NCI-H345 (cell line): ENCODE measurements at regions not wholly inside any gene's neighbourhood (a gene's known extent, or its start where the extent isn't known, plus 50 kb on each side); places are given as distances from the start of the nearest gene placed in this dataset.
"Not testable (repeated sequence)": the region's sequence is repeated elsewhere in the genome, so short reads cannot be mapped to it uniquely, and the experiment has no call there.

ENCODE experiments used
- DNase-seq: peaks from one replicate; lab custom pipeline; 2025; lab: John Stamatoyannopoulos, UW

- not testable (repeated sequence) for DNase-seq
These were observed 129.8 kb upstream of the MB21D2 start for GRCh38 chr3:193047461-193047860.

GRCh38 chr3:193048127-193048526, 130.5 kb upstream of the MB21D2 start:
- DNase-seq, result no peak

- no peak for DNase-seq
These were observed 132.3 kb upstream of the MB21D2 start for GRCh38 chr3:193049935-193050334.

- no peak for DNase-seq
These were observed 133.7 kb upstream of the MB21D2 start for GRCh38 chr3:193051314-193051713.

GRCh38 chr3:193052354-193053045, 134.8 kb upstream of the MB21D2 start:
- no peak for DNase-seq

GRCh38 chr3:193053046-193053435, 135.4 kb upstream of the MB21D2 start:
- DNase-seq, result no peak

GRCh38 chr3:193055352-193055751, 137.7 kb upstream of the MB21D2 start:
- no peak for DNase-seq

- DNase-seq, result no peak
These were observed 140.0 kb upstream of the MB21D2 start for GRCh38 chr3:193057616-193058015.

GRCh38 chr3:193060748-193061546, 143.3 kb upstream of the MB21D2 start:
- no peak for DNase-seq

- DNase-seq, result no peak
These were observed 150.7 kb upstream of the MB21D2 start for GRCh38 chr3:193068365-193068764.

GRCh38 chr3:193069732-193070131, 152.1 kb upstream of the MB21D2 start:
- not testable (repeated sequence) for DNase-seq

GRCh38 chr3:193078996-193079753, 161.5 kb upstream of the MB21D2 start:
- DNase-seq, result no peak

GRCh38 chr3:193080821-193081365, 160.1 kb upstream of the PLAAT1 start:
- no peak for DNase-seq

GRCh38 chr3:193085655-193086054, 155.4 kb upstream of the PLAAT1 start:
- no peak for DNase-seq

- DNase-seq, result no peak
These were observed 154.3 kb upstream of the PLAAT1 start for GRCh38 chr3:193086681-193087080.

GRCh38 chr3:193087336-193087735, 153.7 kb upstream of the PLAAT1 start:
- DNase-seq, result no peak

GRCh38 chr3:193095366-193095765, 145.7 kb upstream of the PLAAT1 start:
- DNase-seq, result no peak

- no peak for DNase-seq
These were observed 144.9 kb upstream of the PLAAT1 start for GRCh38 chr3:193096076-193096475.

GRCh38 chr3:193114431-193115340, 126.3 kb upstream of the PLAAT1 start:
- no peak for DNase-seq

GRCh38 chr3:193116871-193117270, 124.2 kb upstream of the PLAAT1 start:
- DNase-seq, result no peak

- DNase-seq, result no peak
These were observed 122.1 kb upstream of the PLAAT1 start for GRCh38 chr3:193118907-193119306.
